NT2/D1 (cell line): ENCODE measurements at regions not wholly inside any gene's neighbourhood (a gene's known extent, or its start where the extent isn't known, plus 50 kb on each side); places are given as distances from the start of the nearest gene placed in this dataset.

Experiments used
- DNase-seq: peaks from one replicate; pipeline ENCODE4 v3.0.0-alpha.2; 2011; ENCODE audit warnings: low read depth, low spot score
- H3K27me3 ChIP-seq: 2 replicates; pipeline ENCODE4 v1.6.0; 2011; ENCODE audit warnings: mild to moderate bottlenecking; ENCODE audit not compliant: insufficient read length, insufficient read depth
- H3K36me3 ChIP-seq: 2 replicates; pipeline ENCODE4 v1.6.1; 2011; ENCODE audit warnings: mild to moderate bottlenecking, low read length, mixed read lengths; ENCODE audit not compliant: insufficient read depth, insufficient read length
- H3K4me1 ChIP-seq: 2 replicates; pipeline ENCODE4 v1.5.1; 2011; ENCODE audit not compliant: insufficient read depth, insufficient read length
- H3K4me3 ChIP-seq: 2 replicates; pipeline ENCODE4 v1.5.1; 2011; ENCODE audit warnings: low read depth; ENCODE audit not compliant: insufficient read length
- H3K9ac ChIP-seq: 2 replicates; pipeline ENCODE4 v1.6.0; 2011; ENCODE audit warnings: low read depth; ENCODE audit not compliant: insufficient read length
- H3K9me3 ChIP-seq: 2 replicates; pipeline ENCODE4 v1.5.1; 2011; ENCODE audit warnings: mild to moderate bottlenecking, low read length; ENCODE audit not compliant: insufficient read depth
- SUZ12 ChIP-seq: IDR thresholded peaks from 2 replicates; pipeline ENCODE4 v1.6.1; 2011; ENCODE audit not compliant: insufficient read length, insufficient read depth; ENCODE audit errors: extremely low read depth
- YY1 ChIP-seq: IDR thresholded peaks from 2 replicates; pipeline ENCODE4 v1.6.1; 2011; ENCODE audit not compliant: insufficient read length, insufficient read depth
- ZNF274 ChIP-seq: IDR thresholded peaks from 2 replicates; pipeline ENCODE4 v1.6.1; 2011; ENCODE audit warnings: mild to moderate bottlenecking, low read depth, low read length

DNA sequence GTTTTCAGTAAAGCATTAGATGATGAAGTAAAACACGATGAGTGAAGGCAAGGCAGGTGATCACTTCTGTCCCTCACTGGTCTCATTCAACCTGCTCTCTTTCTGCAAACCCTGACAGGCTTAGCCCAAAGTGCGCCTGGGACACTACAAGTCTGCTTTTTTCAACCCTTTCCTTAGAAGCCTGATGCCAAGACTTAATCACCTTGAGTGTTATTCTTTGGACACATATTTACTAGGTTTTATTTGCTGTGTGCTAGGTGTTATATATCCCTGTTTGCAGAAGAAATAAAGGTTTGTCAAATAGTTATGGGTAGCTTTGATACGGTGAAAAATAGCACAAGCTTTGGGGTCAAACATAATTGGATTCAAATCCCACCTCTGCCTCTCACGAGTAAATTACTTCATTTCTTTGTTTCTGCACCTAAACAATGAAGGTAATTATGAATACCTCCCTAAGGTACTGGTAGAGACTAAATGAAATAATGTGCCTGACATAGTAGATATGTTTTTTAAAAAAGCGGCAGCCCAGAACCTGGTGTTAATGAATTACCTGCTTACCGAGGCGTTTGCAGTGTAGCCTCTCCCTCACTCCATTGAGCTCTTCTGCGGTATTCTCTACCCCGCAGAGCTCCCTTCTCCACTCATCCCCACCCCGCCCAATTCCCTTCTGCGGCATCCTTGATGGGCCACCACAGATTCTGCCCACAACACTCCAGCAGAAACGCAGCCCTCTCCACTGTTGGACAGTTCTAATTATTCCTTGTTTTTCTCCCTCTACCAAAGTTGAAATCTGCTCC lies 269.0 kb upstream of the TPM1 start:
- Histone ChIP-seq H3K4me1 (no peaks in the 10 kb centered on the region), H3K27me3 (no peaks in the 10 kb centered on the region), H3K36me3 (peaks cover 15% of the 10 kb centered on the region), H3K9ac (no peak overlapping the region), H3K4me3 (no peak overlapping the region), H3K9me3 (no peaks in the 10 kb centered on the region)
- no peak for TF ChIP-seq SUZ12
- no peak for TF ChIP-seq YY1
- TF ChIP-seq ZNF274, result no peak
- no peak for DNase-seq

DNA sequence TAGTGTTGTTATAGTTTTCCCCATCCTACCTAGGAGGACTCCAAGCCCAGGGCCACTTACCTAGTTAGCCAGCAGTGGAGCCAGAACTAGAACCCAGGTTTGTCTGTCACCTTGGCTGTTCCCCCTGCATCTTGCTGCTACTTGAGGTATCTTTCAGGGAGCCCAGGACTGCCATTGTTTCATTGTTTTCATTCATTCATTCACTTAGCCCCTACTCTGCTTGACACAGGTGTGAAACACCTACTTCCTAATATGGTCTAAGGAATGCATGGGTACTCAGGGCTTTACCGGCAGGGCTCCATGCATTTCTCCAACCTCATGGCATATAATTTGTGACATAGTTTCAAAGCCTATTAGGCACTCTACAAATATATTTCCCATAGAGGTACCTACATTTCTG lies 266.6 kb upstream of the TPM1 start:
- no peak overlapping the region for H3K4me3 ChIP-seq
- no peak overlapping the region for H3K9ac ChIP-seq
- no peaks in the 10 kb centered on the region for H3K9me3 ChIP-seq
- no peaks in the 10 kb centered on the region for H3K4me1 ChIP-seq
- peaks cover 18% of the 10 kb centered on the region for H3K36me3 ChIP-seq
- H3K27me3 ChIP-seq, result no peaks in the 10 kb centered on the region
- DNase-seq, result no peak
- TF ChIP-seq YY1, result no peak
- no peak for TF ChIP-seq ZNF274
- TF ChIP-seq SUZ12, result no peak

- Histone ChIP-seq H3K9me3 (no peaks in the 10 kb centered on the region), H3K9ac (no peak overlapping the region), H3K27me3 (no peaks in the 10 kb centered on the region), H3K4me1 (peaks cover 3% of the 10 kb centered on the region), H3K4me3 (no peak overlapping the region), H3K36me3 (peaks cover 12% of the 10 kb centered on the region)
- no peak for TF ChIP-seq ZNF274
- no peak for DNase-seq
Measured at GRCh38 chr15:62777671-62778070, 264.9 kb upstream of the TPM1 start.

- Histone ChIP-seq H3K36me3 (peaks cover 12% of the 10 kb centered on the region), H3K27me3 (no peaks in the 10 kb centered on the region), H3K4me1 (peaks cover 3% of the 10 kb centered on the region), H3K4me3 (no peak overlapping the region), H3K9ac (no peak overlapping the region), H3K9me3 (no peaks in the 10 kb centered on the region)
- no peak for TF ChIP-seq YY1
- no peak for TF ChIP-seq ZNF274
- TF ChIP-seq SUZ12, result no peak
- DNase-seq, result no peak
Measured at GRCh38 chr15:62779036-62779770, 263.3 kb upstream of the TPM1 start.

DNA sequence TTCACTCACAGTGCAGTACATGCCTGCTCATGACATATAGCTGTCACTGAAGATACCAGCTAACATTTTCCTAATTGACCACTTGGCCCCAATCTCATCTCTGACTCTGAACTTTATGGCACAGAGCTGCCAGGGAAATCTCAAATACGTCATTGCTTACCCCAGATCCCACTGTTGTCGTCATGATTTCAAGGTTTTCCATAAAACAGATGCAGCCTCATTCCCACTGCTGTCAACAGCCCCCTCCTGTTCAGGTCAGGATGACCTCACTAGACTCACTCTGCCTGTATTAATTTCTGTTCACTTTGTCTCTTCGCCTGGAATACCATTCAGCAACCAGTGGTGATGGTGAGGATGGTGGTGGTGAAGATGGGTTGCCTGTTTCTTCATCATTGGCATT lies 262.6 kb upstream of the TPM1 start:
- TF ChIP-seq ZNF274 (no peak), SUZ12 (no peak), YY1 (no peak)

GRCh38 chr15:62781081-62781497 lies 261.5 kb upstream of the TPM1 start:
- H3K4me1 ChIP-seq, result peaks cover 3% of the 10 kb centered on the region
- H3K9me3 ChIP-seq, result no peaks in the 10 kb centered on the region
- DNase-seq, result no peak
- no peaks in the 10 kb centered on the region for H3K27me3 ChIP-seq
- no peak overlapping the region for H3K9ac ChIP-seq
- TF ChIP-seq SUZ12 (no peak), YY1 (no peak), ZNF274 (no peak)
- peaks cover 14% of the 10 kb centered on the region for H3K36me3 ChIP-seq
- H3K4me3 ChIP-seq, result no peak overlapping the region

More for the DNA sequence above, 262.6 kb upstream of the TPM1 start:
- no peak overlapping the region for H3K9ac ChIP-seq
- H3K9me3 ChIP-seq, result no peaks in the 10 kb centered on the region
- H3K27me3 ChIP-seq, result no peaks in the 10 kb centered on the region
- no peak for DNase-seq
- H3K36me3 ChIP-seq, result peaks cover 14% of the 10 kb centered on the region
- H3K4me3 ChIP-seq, result no peak overlapping the region
- peaks cover 3% of the 10 kb centered on the region for H3K4me1 ChIP-seq

DNA sequence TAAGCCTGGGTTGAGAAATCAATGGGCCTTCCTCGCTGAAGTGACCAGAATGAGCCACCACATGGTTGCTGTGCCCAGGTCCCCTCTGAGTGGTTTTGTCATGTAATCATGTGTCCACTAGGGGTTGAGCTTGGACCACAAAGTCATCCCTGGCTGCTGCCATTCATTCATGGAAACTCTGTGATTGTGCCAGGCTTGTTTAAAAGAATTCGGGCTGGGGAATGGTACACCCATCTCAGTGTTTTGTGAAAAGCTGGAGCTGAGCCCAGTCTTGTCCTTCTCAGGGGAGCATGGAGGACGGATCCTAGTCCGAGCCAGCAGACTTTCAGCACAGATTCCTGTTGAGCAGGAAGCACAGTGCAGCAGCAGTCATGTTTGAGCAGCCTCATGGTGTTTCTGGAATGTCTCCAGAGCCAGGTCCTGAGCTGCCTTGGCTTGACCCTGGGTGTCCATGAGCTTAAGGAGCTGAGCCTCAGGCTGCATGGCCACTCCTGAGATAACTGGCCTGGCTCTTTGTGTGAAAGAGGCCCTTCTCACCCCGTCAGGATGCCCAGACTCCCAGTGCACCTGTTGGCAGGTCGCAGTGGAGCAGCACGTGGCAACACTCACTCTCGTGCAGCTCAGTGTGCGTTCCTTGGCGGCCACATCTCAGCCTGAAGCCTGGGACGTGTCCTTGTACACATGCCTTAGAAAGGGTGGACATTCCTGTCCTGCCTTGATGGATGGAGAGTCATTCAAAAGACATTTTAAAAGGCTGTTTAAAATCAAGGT lies 260.3 kb upstream of the TPM1 start:
- TF ChIP-seq ZNF274 (no peak), YY1 (no peak), SUZ12 (no peak)
- no peaks in the 10 kb centered on the region for H3K27me3 ChIP-seq
- H3K36me3 ChIP-seq, result peaks cover 11% of the 10 kb centered on the region
- H3K9ac ChIP-seq, result no peak overlapping the region
- no peaks in the 10 kb centered on the region for H3K9me3 ChIP-seq
- no peak overlapping the region for H3K4me3 ChIP-seq
- peak; percentile 68 for DNase-seq
- H3K4me1 ChIP-seq, result peaks cover 3% of the 10 kb centered on the region
